Panc1 (cell line): ENCODE measurements at regions not wholly inside any gene's neighbourhood (a gene's known extent, or its start where the extent isn't known, plus 50 kb on each side); places are given as distances from the start of the nearest gene placed in this dataset.

Experiments used
- TCF7L2 ChIP-seq: IDR thresholded peaks from 2 replicates; pipeline ENCODE4 v1.6.1; 2011; ENCODE audit warnings: mild to moderate bottlenecking, low read depth, low read length, inconsistent platforms
- TF ChIP-seq, protein P1 (sequence below): fragments of 450-650 bp; IDR thresholded peaks from 2 replicates; pipeline ENCODE4 v1.5.1; 2017; ENCODE audit warnings: mild to moderate bottlenecking
- TF ChIP-seq, protein P2 (sequence below), 2 experiments: IDR thresholded peaks; 2 replicates each; pipeline ENCODE4 v1.6.1; 2011 to 2012; ENCODE audit warnings: low read depth in 2 of 2, control low read depth in 1 of 2, low read length in 1 of 2, mild to moderate bottlenecking in 1 of 2, moderate library complexity in 1 of 2; ENCODE audit not compliant: insufficient read depth in 1 of 2

DNA sequence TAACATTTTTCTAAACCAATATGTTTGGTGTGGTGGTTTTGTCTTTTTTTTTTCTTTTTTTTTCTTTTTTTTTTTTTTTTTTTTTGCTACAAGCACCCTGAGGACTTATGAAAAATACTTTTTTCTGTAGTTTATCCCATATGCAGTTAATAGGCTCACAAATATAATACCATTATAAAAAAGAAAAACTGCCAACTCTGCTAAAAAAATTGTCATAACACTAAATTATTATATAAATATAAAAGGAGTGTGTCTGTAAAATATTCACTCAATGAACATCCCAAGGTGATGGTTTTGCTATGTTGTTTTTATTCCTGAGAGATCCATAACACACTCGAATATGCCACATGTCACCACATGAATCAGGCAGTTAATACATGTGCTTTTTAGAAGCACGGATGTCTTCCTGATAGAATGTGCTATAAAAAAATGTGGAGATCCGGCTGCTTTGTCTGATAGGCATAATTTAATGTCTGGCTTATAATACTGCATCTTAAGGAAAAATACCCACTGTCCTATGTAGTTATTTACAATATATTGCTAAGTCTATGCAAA is 110.7 kb upstream of the ZNF507 start:
- TF ChIP-seq, protein P1, sequence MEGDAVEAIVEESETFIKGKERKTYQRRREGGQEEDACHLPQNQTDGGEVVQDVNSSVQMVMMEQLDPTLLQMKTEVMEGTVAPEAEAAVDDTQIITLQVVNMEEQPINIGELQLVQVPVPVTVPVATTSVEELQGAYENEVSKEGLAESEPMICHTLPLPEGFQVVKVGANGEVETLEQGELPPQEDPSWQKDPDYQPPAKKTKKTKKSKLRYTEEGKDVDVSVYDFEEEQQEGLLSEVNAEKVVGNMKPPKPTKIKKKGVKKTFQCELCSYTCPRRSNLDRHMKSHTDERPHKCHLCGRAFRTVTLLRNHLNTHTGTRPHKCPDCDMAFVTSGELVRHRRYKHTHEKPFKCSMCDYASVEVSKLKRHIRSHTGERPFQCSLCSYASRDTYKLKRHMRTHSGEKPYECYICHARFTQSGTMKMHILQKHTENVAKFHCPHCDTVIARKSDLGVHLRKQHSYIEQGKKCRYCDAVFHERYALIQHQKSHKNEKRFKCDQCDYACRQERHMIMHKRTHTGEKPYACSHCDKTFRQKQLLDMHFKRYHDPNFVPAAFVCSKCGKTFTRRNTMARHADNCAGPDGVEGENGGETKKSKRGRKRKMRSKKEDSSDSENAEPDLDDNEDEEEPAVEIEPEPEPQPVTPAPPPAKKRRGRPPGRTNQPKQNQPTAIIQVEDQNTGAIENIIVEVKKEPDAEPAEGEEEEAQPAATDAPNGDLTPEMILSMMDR: no peak
- TF ChIP-seq, protein P2, sequence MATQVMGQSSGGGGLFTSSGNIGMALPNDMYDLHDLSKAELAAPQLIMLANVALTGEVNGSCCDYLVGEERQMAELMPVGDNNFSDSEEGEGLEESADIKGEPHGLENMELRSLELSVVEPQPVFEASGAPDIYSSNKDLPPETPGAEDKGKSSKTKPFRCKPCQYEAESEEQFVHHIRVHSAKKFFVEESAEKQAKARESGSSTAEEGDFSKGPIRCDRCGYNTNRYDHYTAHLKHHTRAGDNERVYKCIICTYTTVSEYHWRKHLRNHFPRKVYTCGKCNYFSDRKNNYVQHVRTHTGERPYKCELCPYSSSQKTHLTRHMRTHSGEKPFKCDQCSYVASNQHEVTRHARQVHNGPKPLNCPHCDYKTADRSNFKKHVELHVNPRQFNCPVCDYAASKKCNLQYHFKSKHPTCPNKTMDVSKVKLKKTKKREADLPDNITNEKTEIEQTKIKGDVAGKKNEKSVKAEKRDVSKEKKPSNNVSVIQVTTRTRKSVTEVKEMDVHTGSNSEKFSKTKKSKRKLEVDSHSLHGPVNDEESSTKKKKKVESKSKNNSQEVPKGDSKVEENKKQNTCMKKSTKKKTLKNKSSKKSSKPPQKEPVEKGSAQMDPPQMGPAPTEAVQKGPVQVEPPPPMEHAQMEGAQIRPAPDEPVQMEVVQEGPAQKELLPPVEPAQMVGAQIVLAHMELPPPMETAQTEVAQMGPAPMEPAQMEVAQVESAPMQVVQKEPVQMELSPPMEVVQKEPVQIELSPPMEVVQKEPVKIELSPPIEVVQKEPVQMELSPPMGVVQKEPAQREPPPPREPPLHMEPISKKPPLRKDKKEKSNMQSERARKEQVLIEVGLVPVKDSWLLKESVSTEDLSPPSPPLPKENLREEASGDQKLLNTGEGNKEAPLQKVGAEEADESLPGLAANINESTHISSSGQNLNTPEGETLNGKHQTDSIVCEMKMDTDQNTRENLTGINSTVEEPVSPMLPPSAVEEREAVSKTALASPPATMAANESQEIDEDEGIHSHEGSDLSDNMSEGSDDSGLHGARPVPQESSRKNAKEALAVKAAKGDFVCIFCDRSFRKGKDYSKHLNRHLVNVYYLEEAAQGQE (IDR thresholded peaks at IDR 0.05; ENCODE audit: insufficient read depth in 1 of 2, low read depth in 2 of 2, low read length in 1 of 2): no peak
- TF ChIP-seq TCF7L2: no peak
